Right lobe of liver (tissue), 6 donors: ENCODE measurements at regions not wholly inside any gene's neighbourhood (a gene's known extent, or its start where the extent isn't known, plus 50 kb on each side); places are given as distances from the start of the nearest gene placed in this dataset.

Source experiments
- ATAC-seq, 4 donors: fragments of 200-7000 bp; cut with Tn5 transposase; one replicate each; pipeline ENCODE4 v1.9.1; 2020; ENCODE audit warnings: mild to moderate bottlenecking in 4 of 4, moderate library complexity in 4 of 4
- DNase-seq, 3 donors: peaks; one replicate each; pipeline ENCODE4 v3.0.0-alpha.2; 2020
- H3K27ac ChIP-seq, 3 donors: fragments of 200-600 bp; one replicate each; pipeline ENCODE4 v1.8.0; 2022
- H3K27me3 ChIP-seq, 2 donors: fragments of 200-600 bp; one replicate each; pipeline ENCODE4 v1.8.0; 2022
- H3K36me3 ChIP-seq, 4 donors: fragments of 200-600 bp; sonication (generic) in 1 of 4; one replicate each; pipeline versions ENCODE4 v1.5.1 to v1.8.0; 2017 to 2022; ENCODE audit warnings: control low read depth in 1 of 4
- H3K4me1 ChIP-seq, 4 donors: fragments of 200-600 bp; sonication (generic) in 1 of 4; one replicate each; pipeline versions ENCODE4 v1.5.1 to v1.8.0; 2017 to 2022; ENCODE audit warnings: control low read depth in 1 of 4
- H3K4me3 ChIP-seq, 3 donors: fragments of 200-600 bp; one replicate each; pipeline ENCODE4 v1.8.0; 2022
- H3K9me3 ChIP-seq, 4 donors: fragments of 200-600 bp; sonication (generic) in 1 of 4; one replicate each; pipeline versions ENCODE4 v1.5.1 to v1.8.0; 2017 to 2022; ENCODE audit warnings: control low read depth in 1 of 4
- CTCF ChIP-seq, 4 donors: fragments of 200-600 bp in 3 of 4; fragments of 450-650 bp in 1 of 4; IDR thresholded peaks; one replicate each; pipeline versions ENCODE4 v1.5.1 to v1.8.0; 2016 to 2022; ENCODE audit warnings: antibody characterized with exemption in 4 of 4, mild to moderate bottlenecking in 2 of 4
- POLR2A ChIP-seq: fragments of 450-650 bp; IDR thresholded peaks from one replicate; pipeline ENCODE4 v1.6.1; 2017; ENCODE audit warnings: antibody characterized with exemption, mild to moderate bottlenecking
- WGBS: methylation state at CpG from one replicate; pipeline ENCODE4 v1.1.6; 2018; ENCODE audit warnings: low coverage, low lambda C conversion rate; ENCODE audit not compliant: insufficient coverage; ENCODE audit errors: missing lambda C conversion rate; 5-methylcytosine and 5-hydroxymethylcytosine counted together
- intact Hi-C, 2 donors: fragments of 100-400 bp; cut with DNase I; formaldehyde crosslinking; loops; one replicate each; pipeline versions ENCODE4 v1.11.2 to v1.14.1; 2022
- donor health status: DM: no; HTN: yes; CAD: no.
- donor health status: DM: no; HTN: no; CAD: no.
- donor health status: DM: no; HTN: no; CAD: no.
- donor health status: DM: no; HTN: yes; CAD: no.
- donor health status: DM: no; HTN: yes; CAD: no.

- no peaks in the 10 kb centered on the region for H3K4me1 ChIP-seq
- no peak for TF ChIP-seq CTCF (IDR thresholded peaks at IDR 0.05)
- no peak for TF ChIP-seq POLR2A
- no peaks in the 10 kb centered on the region for H3K27me3 ChIP-seq
- no peaks in the 10 kb centered on the region for H3K9me3 ChIP-seq
- WGBS = 51% methylated on average over 2 of the region's 2 CpGs
- H3K27ac ChIP-seq = no peak overlapping the region
- ATAC-seq (no peak), DNase-seq (no peak)
- intact Hi-C loops = no loop called here
- no peaks in the 10 kb centered on the region for H3K36me3 ChIP-seq
- H3K4me3 ChIP-seq = no peak overlapping the region
Observed at GRCh38 chr15:46723308-46723707, 994.0 kb upstream of the SEMA6D start.

GRCh38 chr15:46732060-46732459 lies 985.2 kb upstream of the SEMA6D start:
- Histone ChIP-seq H3K4me1 (no peaks in the 10 kb centered on the region), H3K36me3 (no peaks in the 10 kb centered on the region), H3K27ac (no peak overlapping the region), H3K27me3 (no peaks in the 10 kb centered on the region), H3K9me3 (peaks cover 0 to 3% (median 0%) of the 10 kb centered on the region in 4 donors), H3K4me3 (no peak overlapping the region)
- no peak for DNase-seq
- WGBS = 50% methylated on average over 1 of the region's 1 CpG
- intact Hi-C loops = no loop called here
- ATAC-seq = no peak
- TF ChIP-seq POLR2A (no peak), CTCF (IDR thresholded peaks at IDR 0.05) (no peak)

GRCh38 chr15:46735115-46735514 lies 982.2 kb upstream of the SEMA6D start:
- no peaks in the 10 kb centered on the region for H3K36me3 ChIP-seq
- intact Hi-C loops = no loop called here
- H3K4me3 ChIP-seq = no peak overlapping the region
- DNase-seq (no peak), ATAC-seq (no peak)
- no peak overlapping the region for H3K27ac ChIP-seq
- peaks cover 0 to 3% (median 0%) of the 10 kb centered on the region in 4 donors for H3K9me3 ChIP-seq
- no peaks in the 10 kb centered on the region for H3K27me3 ChIP-seq
- WGBS = 48% methylated on average over 4 of the region's 4 CpGs
- TF ChIP-seq POLR2A = no peak
- TF ChIP-seq CTCF (IDR thresholded peaks at IDR 0.05) = no peak
- H3K4me1 ChIP-seq = no peaks in the 10 kb centered on the region

GRCh38 chr15:46751303-46751702 lies 966.0 kb upstream of the SEMA6D start:
- Histone ChIP-seq H3K4me1 (no peaks in the 10 kb centered on the region), H3K36me3 (no peaks in the 10 kb centered on the region), H3K27me3 (no peaks in the 10 kb centered on the region), H3K4me3 (no peak overlapping the region), H3K27ac (no peak overlapping the region), H3K9me3 (no peaks in the 10 kb centered on the region)
- DNase-seq (no peak), ATAC-seq (no peak)
- WGBS = 32% methylated on average over 3 of the region's 3 CpGs
- intact Hi-C loops = no loop called here
- no peak for TF ChIP-seq POLR2A
- no peak for TF ChIP-seq CTCF (IDR thresholded peaks at IDR 0.05)

GRCh38 chr15:46753946-46754345 lies 963.4 kb upstream of the SEMA6D start:
- 59% methylated on average over 4 of the region's 4 CpGs for WGBS
- Histone ChIP-seq H3K9me3 (no peaks in the 10 kb centered on the region), H3K27me3 (no peaks in the 10 kb centered on the region), H3K4me3 (no peak overlapping the region), H3K4me1 (no peaks in the 10 kb centered on the region), H3K27ac (no peak overlapping the region), H3K36me3 (no peaks in the 10 kb centered on the region)
- no peak for ATAC-seq
- DNase-seq = no peak
- intact Hi-C loops = no loop called here
- TF ChIP-seq POLR2A (no peak), CTCF (IDR thresholded peaks at IDR 0.05) (no peak)
